OCI-LY1 (cell line): ENCODE measurements at regions not wholly inside any gene's neighbourhood (a gene's known extent, or its start where the extent isn't known, plus 50 kb on each side); places are given as distances from the start of the nearest gene placed in this dataset.

ENCODE experiments used
- CTCF ChIP-seq: fragments of 200-600 bp; sonication (generic), shearing (Covaris generic); IDR thresholded peaks from 2 replicates; pipeline ENCODE4 v1.5.1; 2017; ENCODE audit warnings: mild to moderate bottlenecking, antibody characterized with exemption, low read length, moderate library complexity, mixed read lengths
- EZH2 ChIP-seq: fragments of 200-600 bp; sonication (generic), shearing (Covaris generic); IDR thresholded peaks from 2 replicates; pipeline ENCODE4 v1.8.0; 2017; ENCODE audit warnings: borderline replicate concordance, mixed run types, mild to moderate bottlenecking, antibody characterized with exemption, low read length, moderate library complexity, mixed read lengths

- TF ChIP-seq CTCF (no peak), EZH2 (no peak)
Measured at GRCh38 chr15:77846360-77846759, 213.6 kb upstream of the LINGO1 start.
